Endodermal cell (in vitro differentiated cells): ENCODE measurements at regions not wholly inside any gene's neighbourhood (a gene's known extent, or its start where the extent isn't known, plus 50 kb on each side); places are given as distances from the start of the nearest gene placed in this dataset.
A peak's percentile ranks its signal among the peaks of the same experiment; 100 is the strongest.

Experiments
- DNase-seq: peaks from one replicate; pipeline ENCODE4 v3.0.0-alpha.2; 2017
- H3K27ac ChIP-seq: 2 replicates; pipeline ENCODE4 v1.5.1; 2013; ENCODE audit warnings: mild to moderate bottlenecking, low read depth, low read length, moderate library complexity
- H3K27me3 ChIP-seq: 2 replicates; pipeline ENCODE4 v1.6.1; 2013; ENCODE audit warnings: mild to moderate bottlenecking, low read length, moderate library complexity; ENCODE audit not compliant: insufficient read depth, control insufficient read depth, poor library complexity, severe bottlenecking
- H3K36me3 ChIP-seq: 2 replicates; pipeline ENCODE4 v1.7.0; 2013; ENCODE audit warnings: mild to moderate bottlenecking, low read length, moderate library complexity; ENCODE audit not compliant: control insufficient read depth, insufficient read depth
- H3K4me1 ChIP-seq: one replicate; pipeline ENCODE4 v1.7.0; 2013; ENCODE audit warnings: low read length; ENCODE audit not compliant: control insufficient read depth, insufficient read depth
- H3K4me3 ChIP-seq: 2 replicates; pipeline ENCODE4 v1.5.1; 2013; ENCODE audit warnings: mild to moderate bottlenecking, low read length, moderate library complexity
- H3K9ac ChIP-seq: 2 replicates; pipeline ENCODE4 v1.6.1; 2013; ENCODE audit warnings: mild to moderate bottlenecking, low read length, moderate library complexity; ENCODE audit not compliant: poor library complexity, severe bottlenecking; ENCODE audit errors: extremely low read depth
- H3K9me3 ChIP-seq: 2 replicates; pipeline ENCODE4 v1.6.1; 2013; ENCODE audit warnings: mild to moderate bottlenecking, low read length, moderate library complexity; ENCODE audit not compliant: control insufficient read depth
- H3K27ac Mint-ChIP-seq: 2 replicates; pipeline ENCODE4 v1.8.0; 2020; ENCODE audit warnings: mixed read lengths
- H3K27me3 Mint-ChIP-seq: 2 replicates; pipeline ENCODE4 v1.8.0; 2021; ENCODE audit warnings: mild to moderate bottlenecking, mixed read lengths; ENCODE audit not compliant: insufficient read depth
- H3K36me3 Mint-ChIP-seq: 2 replicates; pipeline ENCODE4 v1.8.0; 2020; ENCODE audit warnings: low read depth, mixed read lengths
- H3K4me1 Mint-ChIP-seq: 2 replicates; pipeline ENCODE4 v1.8.0; 2020; ENCODE audit warnings: mixed read lengths
- H3K4me3 Mint-ChIP-seq: 2 replicates; pipeline ENCODE4 v1.8.0; 2020; ENCODE audit warnings: mild to moderate bottlenecking, moderate library complexity, mixed read lengths
- H3K9me3 Mint-ChIP-seq: 2 replicates; pipeline ENCODE4 v1.8.0; 2020; ENCODE audit warnings: mild to moderate bottlenecking, mixed read lengths
- WGBS, 2 experiments: methylation state at CpG; one replicate each; pipeline versions ENCODE4 v1.1.5 to v1.1.7; 2013; ENCODE audit warnings: missing lambda C conversion rate in 2 of 2, mixed read lengths in 1 of 2; ENCODE audit not compliant: insufficient coverage in 1 of 2, insufficient read length in 1 of 2; 5-methylcytosine and 5-hydroxymethylcytosine counted together
- TF ChIP-seq, protein P1 (sequence below): fragments of 200-600 bp; sonication (generic); conservative IDR thresholded peaks from 2 replicates; pipeline ENCODE4 v1.5.0; 2021; ENCODE audit warnings: antibody characterized with exemption, mild to moderate bottlenecking

- peaks cover 7% of the 10 kb centered on the region for H3K27me3 Mint-ChIP-seq
- H3K27me3 ChIP-seq = no peaks in the 10 kb centered on the region
- H3K9me3 ChIP-seq = no peaks in the 10 kb centered on the region
- no peaks in the 10 kb centered on the region for H3K36me3 ChIP-seq
- no peak overlapping the region for H3K9ac ChIP-seq
- H3K9me3 Mint-ChIP-seq = peaks cover under 1% of the 10 kb centered on the region
- H3K4me3 Mint-ChIP-seq = no peak overlapping the region
- DNase-seq = no peak
- H3K4me1 Mint-ChIP-seq = peaks cover 6% of the 10 kb centered on the region
- no peaks in the 10 kb centered on the region for H3K4me1 ChIP-seq
- WGBS, 2 experiments = 79 to 91% methylated on average over 8 to 11 of the region's 11 CpGs
- no peaks in the 10 kb centered on the region for H3K36me3 Mint-ChIP-seq
- TF ChIP-seq, protein P1, sequence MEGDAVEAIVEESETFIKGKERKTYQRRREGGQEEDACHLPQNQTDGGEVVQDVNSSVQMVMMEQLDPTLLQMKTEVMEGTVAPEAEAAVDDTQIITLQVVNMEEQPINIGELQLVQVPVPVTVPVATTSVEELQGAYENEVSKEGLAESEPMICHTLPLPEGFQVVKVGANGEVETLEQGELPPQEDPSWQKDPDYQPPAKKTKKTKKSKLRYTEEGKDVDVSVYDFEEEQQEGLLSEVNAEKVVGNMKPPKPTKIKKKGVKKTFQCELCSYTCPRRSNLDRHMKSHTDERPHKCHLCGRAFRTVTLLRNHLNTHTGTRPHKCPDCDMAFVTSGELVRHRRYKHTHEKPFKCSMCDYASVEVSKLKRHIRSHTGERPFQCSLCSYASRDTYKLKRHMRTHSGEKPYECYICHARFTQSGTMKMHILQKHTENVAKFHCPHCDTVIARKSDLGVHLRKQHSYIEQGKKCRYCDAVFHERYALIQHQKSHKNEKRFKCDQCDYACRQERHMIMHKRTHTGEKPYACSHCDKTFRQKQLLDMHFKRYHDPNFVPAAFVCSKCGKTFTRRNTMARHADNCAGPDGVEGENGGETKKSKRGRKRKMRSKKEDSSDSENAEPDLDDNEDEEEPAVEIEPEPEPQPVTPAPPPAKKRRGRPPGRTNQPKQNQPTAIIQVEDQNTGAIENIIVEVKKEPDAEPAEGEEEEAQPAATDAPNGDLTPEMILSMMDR = no peak
- no peak overlapping the region for H3K27ac ChIP-seq
- H3K27ac Mint-ChIP-seq = no peak overlapping the region
- no peak overlapping the region for H3K4me3 ChIP-seq
These were observed 85.3 kb downstream of the FAM241B start for GRCh38 chr10:69715156-69715898.

GRCh38 chr10:69715899-69716606 is 85.7 kb upstream of the COL13A1 start:
- no peak overlapping the region for H3K4me3 Mint-ChIP-seq
- 83% methylated on average over 11 to 13 of the region's 13 CpGs for WGBS, 2 experiments
- TF ChIP-seq, protein P1 = no peak

DNA sequence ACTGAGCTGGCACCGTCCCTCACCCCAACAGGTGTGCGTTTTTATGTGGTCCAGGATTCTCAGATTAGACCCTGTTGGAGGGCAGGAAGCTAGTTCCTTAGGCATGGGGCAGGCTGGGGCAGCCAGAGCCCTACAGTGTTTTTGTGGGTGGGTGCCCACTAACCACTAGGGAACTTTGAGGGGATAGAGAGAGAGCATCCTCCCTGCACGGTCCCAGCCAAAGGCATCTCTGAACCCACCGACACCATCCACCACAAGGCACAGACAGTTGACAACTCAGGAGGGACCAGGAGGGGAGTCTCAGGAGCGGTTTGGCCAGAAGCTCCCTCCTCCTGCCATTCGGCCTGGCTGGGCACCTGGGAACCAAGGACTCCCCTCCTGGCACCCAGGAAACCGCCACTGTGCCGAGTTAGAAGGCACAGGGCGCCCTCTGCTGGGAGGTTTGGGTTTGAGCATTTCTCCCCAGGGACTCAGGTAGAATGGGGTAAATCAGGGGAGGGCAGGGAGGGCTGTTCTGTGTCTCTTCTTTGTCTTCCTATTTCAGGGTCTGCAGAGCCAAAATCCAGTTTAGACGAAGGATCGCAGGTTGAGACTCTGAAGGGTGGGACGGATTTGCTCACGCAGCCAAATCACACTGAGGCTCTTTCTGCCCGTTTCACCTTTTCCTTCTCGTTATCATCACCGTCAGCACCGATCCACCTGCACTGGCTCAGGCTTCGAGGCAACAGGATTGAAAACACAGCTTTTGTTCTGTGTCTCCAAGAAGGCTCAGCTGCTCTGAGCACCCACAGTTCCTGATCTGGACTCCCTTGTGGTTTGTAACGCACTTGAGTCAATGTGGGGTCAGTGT is 84.8 kb upstream of the COL13A1 start:
- Histone ChIP-seq H3K27me3 (no peaks in the 10 kb centered on the region), H3K36me3 (no peaks in the 10 kb centered on the region), H3K4me3 (no peak overlapping the region), H3K27ac (no peak overlapping the region), H3K4me1 (no peaks in the 10 kb centered on the region), H3K9ac (no peak overlapping the region), H3K9me3 (peaks cover 8% of the 10 kb centered on the region)
- TF ChIP-seq, protein P1 = peak; percentile 92
- Mint-ChIP-seq H3K27ac (no peak overlapping the region), H3K36me3 (no peaks in the 10 kb centered on the region), H3K4me3 (no peak overlapping the region), H3K4me1 (peaks cover 4% of the 10 kb centered on the region), H3K27me3 (peaks cover 7% of the 10 kb centered on the region), H3K9me3 (peaks cover 13% of the 10 kb centered on the region)
- DNase-seq = peak; percentile 92
- WGBS, 2 experiments = 70 to 83% methylated on average over 11 to 19 of the region's 19 CpGs

More at GRCh38 chr10:69715899-69716606, 85.7 kb upstream of the COL13A1 start:
- Histone ChIP-seq H3K9me3 (peaks cover 3% of the 10 kb centered on the region), H3K27ac (no peak overlapping the region), H3K27me3 (no peaks in the 10 kb centered on the region), H3K4me1 (no peaks in the 10 kb centered on the region), H3K4me3 (no peak overlapping the region), H3K36me3 (no peaks in the 10 kb centered on the region), H3K9ac (no peak overlapping the region)
- Mint-ChIP-seq H3K4me1 (no peaks in the 10 kb centered on the region), H3K27ac (no peak overlapping the region), H3K9me3 (peaks cover 4% of the 10 kb centered on the region), H3K36me3 (no peaks in the 10 kb centered on the region), H3K27me3 (peaks cover 7% of the 10 kb centered on the region)
- DNase-seq = peak; percentile 70
